ENCODE measurements at regions not wholly inside any gene's neighbourhood (a gene's known extent, or its start where the extent isn't known, plus 50 kb on each side); places are given as distances from the start of the nearest gene placed in this dataset.

- DNase-seq (no peak), ATAC-seq (no peak)
- intact Hi-C loops (cut with DNase I) = no loop called here
- Histone ChIP-seq H3K27me3 (no peaks in the 10 kb centered on the region), H3K36me3 (no peaks in the 10 kb centered on the region), H3K9me3 (no peaks in the 10 kb centered on the region), H3K4me1 (no peaks in the 10 kb centered on the region), H3K27ac (no peak overlapping the region), H3K4me3 (no peak overlapping the region)
- WGBS (ENCODE audit: insufficient coverage, low coverage, low lambda C conversion rate, missing lambda C conversion rate) = 76% methylated on average over 10 of the region's 10 CpGs
- no peak for TF ChIP-seq CTCF (IDR thresholded peaks at IDR 0.05)
- no peak for TF ChIP-seq POLR2A (IDR thresholded peaks at IDR 0.05)
Measured at GRCh38 chr2:15812187-15812780, 128.1 kb upstream of the MYCN start.

- Histone ChIP-seq H3K27ac (no peak overlapping the region), H3K36me3 (no peaks in the 10 kb centered on the region), H3K4me3 (no peak overlapping the region), H3K4me1 (no peaks in the 10 kb centered on the region), H3K27me3 (no peaks in the 10 kb centered on the region), H3K9me3 (no peaks in the 10 kb centered on the region)
- WGBS (ENCODE audit: insufficient coverage, low coverage, low lambda C conversion rate, missing lambda C conversion rate) = 69% methylated on average over 5 of the region's 7 CpGs
- DNase-seq (no peak), ATAC-seq (no peak)
- TF ChIP-seq CTCF (IDR thresholded peaks at IDR 0.05) (no peak), POLR2A (IDR thresholded peaks at IDR 0.05) (no peak)
- intact Hi-C loops (cut with DNase I) = no loop called here
Measured at GRCh38 chr2:15813481-15814266, 126.7 kb upstream of the MYCN start.

- DNase-seq (no peak), ATAC-seq (no peak)
- Histone ChIP-seq H3K4me1 (no peaks in the 10 kb centered on the region), H3K27ac (no peak overlapping the region), H3K9me3 (no peaks in the 10 kb centered on the region), H3K36me3 (no peaks in the 10 kb centered on the region), H3K27me3 (no peaks in the 10 kb centered on the region), H3K4me3 (no peak overlapping the region)
- intact Hi-C loops (cut with DNase I) = no loop called here
- 67% methylated on average over 4 of the region's 8 CpGs for WGBS (ENCODE audit: insufficient coverage, low coverage, low lambda C conversion rate, missing lambda C conversion rate)
- TF ChIP-seq POLR2A (IDR thresholded peaks at IDR 0.05) = no peak
- no peak for TF ChIP-seq CTCF (IDR thresholded peaks at IDR 0.05)
Measured at GRCh38 chr2:15814403-15814802, 125.9 kb upstream of the MYCN start.

- Histone ChIP-seq H3K27me3 (no peaks in the 10 kb centered on the region), H3K9me3 (no peaks in the 10 kb centered on the region), H3K4me3 (no peak overlapping the region), H3K36me3 (no peaks in the 10 kb centered on the region), H3K4me1 (no peaks in the 10 kb centered on the region), H3K27ac (no peak overlapping the region)
- WGBS (ENCODE audit: insufficient coverage, low coverage, low lambda C conversion rate, missing lambda C conversion rate) = 61% methylated on average over 6 of the region's 6 CpGs
- TF ChIP-seq POLR2A (IDR thresholded peaks at IDR 0.05) (no peak), CTCF (IDR thresholded peaks at IDR 0.05) (no peak)
- no peak for DNase-seq
- intact Hi-C loops (cut with DNase I) = no loop called here
- ATAC-seq = no peak
Measured at GRCh38 chr2:15814946-15815345, 125.4 kb upstream of the MYCN start.

All from right lobe of liver (tissue), 6 donors.